Vagina (tissue), 2 donors: ENCODE measurements at regions not wholly inside any gene's neighbourhood (a gene's known extent, or its start where the extent isn't known, plus 50 kb on each side); places are given as distances from the start of the nearest gene placed in this dataset.

Experiments
- CTCF ChIP-seq, 3 experiments: fragments of 450-650 bp in 2 of 3; fragments of 200-600 bp in 1 of 3; sonication (generic) in 1 of 3; IDR thresholded peaks; one replicate each; pipeline ENCODE4 v1.5.1; 2017 to 2019; ENCODE audit warnings: antibody characterized with exemption in 3 of 3, mild to moderate bottlenecking in 2 of 3, moderate library complexity in 2 of 3
- POLR2AphosphoS5 ChIP-seq, 2 donors: sonication (generic); formaldehyde crosslinking; IDR thresholded peaks; one replicate each; pipeline ENCODE4 v1.9.0; 2017; ENCODE audit warnings: antibody characterized with exemption in 2 of 2, mild to moderate bottlenecking in 2 of 2, low read depth in 1 of 2; ENCODE audit not compliant: insufficient read depth in 1 of 2

GRCh38 chr13:22275393-22275792 is 604.5 kb downstream of the FGF9 start:
- TF ChIP-seq POLR2AphosphoS5 (IDR thresholded peaks at IDR 0.05; ENCODE audit: insufficient read depth in 1 of 2, low read depth in 1 of 2) = no peak
- no peak for TF ChIP-seq CTCF (IDR thresholded peaks at IDR 0.05)
